Peyer's patch (tissue), 4 donors: ENCODE measurements at regions not wholly inside any gene's neighbourhood (a gene's known extent, or its start where the extent isn't known, plus 50 kb on each side); places are given as distances from the start of the nearest gene placed in this dataset.

Experiments used
- POLR2A ChIP-seq, 2 donors: fragments of 450-650 bp; IDR thresholded peaks; one replicate each; pipeline ENCODE4 v1.5.1; 2017; ENCODE audit warnings: antibody characterized with exemption in 2 of 2, mild to moderate bottlenecking in 2 of 2, moderate library complexity in 2 of 2
- TF ChIP-seq, protein P1 (sequence below), 6 experiments: fragments of 450-650 bp in 4 of 6; fragments of 200-600 bp in 2 of 6; sonication (generic) in 1 of 6; IDR thresholded peaks; one replicate each; pipeline ENCODE4 v1.5.1; 2017 to 2019; ENCODE audit warnings: antibody characterized with exemption in 6 of 6, mild to moderate bottlenecking in 3 of 6, moderate library complexity in 1 of 6

DNA sequence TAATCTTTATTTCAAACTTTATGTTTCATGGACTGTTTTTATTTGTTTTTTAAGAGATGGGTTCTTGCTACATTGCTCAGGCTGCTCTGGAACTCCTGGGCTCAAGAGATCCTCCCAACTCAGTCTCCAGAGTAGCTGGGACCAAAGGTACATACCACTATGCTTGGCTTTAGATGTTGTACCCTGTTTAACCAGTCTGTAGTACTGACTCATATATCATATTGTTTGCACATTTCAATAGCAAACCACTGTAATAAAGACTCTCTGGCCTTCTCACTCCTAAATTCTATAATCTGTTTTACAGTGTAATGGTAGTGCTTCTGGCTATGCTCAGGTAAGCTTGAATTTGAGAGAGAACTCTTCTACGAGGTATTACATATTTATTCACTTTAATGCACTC, 413.6 kb upstream of the PCDH15 start:
- TF ChIP-seq, protein P1, sequence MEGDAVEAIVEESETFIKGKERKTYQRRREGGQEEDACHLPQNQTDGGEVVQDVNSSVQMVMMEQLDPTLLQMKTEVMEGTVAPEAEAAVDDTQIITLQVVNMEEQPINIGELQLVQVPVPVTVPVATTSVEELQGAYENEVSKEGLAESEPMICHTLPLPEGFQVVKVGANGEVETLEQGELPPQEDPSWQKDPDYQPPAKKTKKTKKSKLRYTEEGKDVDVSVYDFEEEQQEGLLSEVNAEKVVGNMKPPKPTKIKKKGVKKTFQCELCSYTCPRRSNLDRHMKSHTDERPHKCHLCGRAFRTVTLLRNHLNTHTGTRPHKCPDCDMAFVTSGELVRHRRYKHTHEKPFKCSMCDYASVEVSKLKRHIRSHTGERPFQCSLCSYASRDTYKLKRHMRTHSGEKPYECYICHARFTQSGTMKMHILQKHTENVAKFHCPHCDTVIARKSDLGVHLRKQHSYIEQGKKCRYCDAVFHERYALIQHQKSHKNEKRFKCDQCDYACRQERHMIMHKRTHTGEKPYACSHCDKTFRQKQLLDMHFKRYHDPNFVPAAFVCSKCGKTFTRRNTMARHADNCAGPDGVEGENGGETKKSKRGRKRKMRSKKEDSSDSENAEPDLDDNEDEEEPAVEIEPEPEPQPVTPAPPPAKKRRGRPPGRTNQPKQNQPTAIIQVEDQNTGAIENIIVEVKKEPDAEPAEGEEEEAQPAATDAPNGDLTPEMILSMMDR (IDR thresholded peaks at IDR 0.05), result no peak
- TF ChIP-seq POLR2A (IDR thresholded peaks at IDR 0.05), result no peak
